Panc1 (cell line): ENCODE measurements at regions not wholly inside any gene's neighbourhood (a gene's known extent, or its start where the extent isn't known, plus 50 kb on each side); places are given as distances from the start of the nearest gene placed in this dataset.

ENCODE experiments used
- ATAC-seq: fragments of 200-7000 bp; cut with Tn5 transposase; 2 replicates; pipeline ENCODE4 v1.9.1; 2020; ENCODE audit warnings: mild to moderate bottlenecking, moderate library complexity
- BruUV-seq: library from RNA; stranded (reverse); fragments of 400-500 nt; replicated peaks from 2 replicates; lab custom pipeline; 2021; lab: Mats Ljungman, UMichigan
- CTCF ChIA-PET: fragments of 300-600 bp; sonication (Branson Sonifier 250); formaldehyde crosslinking; loops from one replicate; lab custom pipeline; 2022; ENCODE audit warnings: antibody characterized with exemption; lab: Charles Lee
- POLR2A ChIA-PET: fragments of 300-600 bp; sonication (Branson Sonifier 250); formaldehyde crosslinking; loops from one replicate; lab custom pipeline; 2022; ENCODE audit warnings: antibody characterized with exemption; lab: Charles Lee
- DNase-seq: peaks from one replicate; pipeline ENCODE4 v3.0.0-alpha.2; 2010; ENCODE audit warnings: low read depth, low spot score
- H3K27ac ChIP-seq: 2 replicates; pipeline ENCODE4 v1.5.1; 2011; ENCODE audit warnings: mild to moderate bottlenecking, low read length, inconsistent platforms
- H3K27me3 ChIP-seq: fragments of 200-500 bp; sonication (Bioruptor generic); 2 replicates; pipeline ENCODE4 v1.6.0; 2014; ENCODE audit warnings: low read length, inconsistent platforms; ENCODE audit not compliant: control insufficient read depth, insufficient read depth
- H3K36me3 ChIP-seq: fragments of 200-500 bp; sonication (Bioruptor generic); 2 replicates; pipeline ENCODE4 v1.5.1; 2014; ENCODE audit warnings: inconsistent platforms, mild to moderate bottlenecking, low read length, moderate library complexity; ENCODE audit not compliant: control insufficient read depth, insufficient read depth
- H3K4me1 ChIP-seq: 2 replicates; pipeline ENCODE4 v1.5.1; 2011; ENCODE audit warnings: inconsistent platforms, mild to moderate bottlenecking, low read length, moderate library complexity; ENCODE audit not compliant: control insufficient read depth, insufficient read depth
- H3K4me3 ChIP-seq, 2 experiments: 2 replicates each; pipeline ENCODE4 v1.5.1; 2011 to 2012; ENCODE audit warnings: low read depth in 2 of 2, low read length in 2 of 2, mild to moderate bottlenecking in 2 of 2, inconsistent platforms in 1 of 2, moderate library complexity in 1 of 2
- H3K9me3 ChIP-seq: fragments of 200-500 bp; sonication (Bioruptor generic); 2 replicates; pipeline ENCODE4 v1.5.1; 2014; ENCODE audit warnings: low read depth, mild to moderate bottlenecking, inconsistent platforms, low read length, moderate library complexity; ENCODE audit not compliant: control insufficient read depth, insufficient read depth
- POLR2AphosphoS5 ChIP-seq: IDR thresholded peaks from 2 replicates; pipeline ENCODE4 v1.6.1; 2012; ENCODE audit warnings: mild to moderate bottlenecking, low read depth, low read length, moderate library complexity
- SIN3A ChIP-seq: IDR thresholded peaks from 2 replicates; pipeline ENCODE4 v1.6.1; 2012; ENCODE audit warnings: low read depth, mild to moderate bottlenecking, low read length, moderate library complexity, borderline replicate concordance; ENCODE audit not compliant: insufficient read depth
- TCF7L2 ChIP-seq: IDR thresholded peaks from 2 replicates; pipeline ENCODE4 v1.6.1; 2011; ENCODE audit warnings: mild to moderate bottlenecking, low read depth, low read length, inconsistent platforms
- in situ Hi-C: cut with HindIII; loops from 2 replicates; pipeline ENCODE4 v1.10.0; 2016; ENCODE audit warnings: low sequenced_read_pairs, low pct_unique_long_range_greater_than_20kb
- intact Hi-C: fragments of 100-400 bp; cut with micrococcal nuclease; formaldehyde crosslinking; loops from one replicate; pipeline ENCODE4 v1.10.0; 2022; ENCODE audit not compliant: unreplicated experiment
- TF ChIP-seq, protein P1 (sequence below): fragments of 450-650 bp; IDR thresholded peaks from 2 replicates; pipeline ENCODE4 v1.5.1; 2017; ENCODE audit warnings: mild to moderate bottlenecking
- TF ChIP-seq, protein P2 (sequence below), 2 experiments: IDR thresholded peaks; 2 replicates each; pipeline ENCODE4 v1.6.1; 2011 to 2012; ENCODE audit warnings: low read depth in 2 of 2, control low read depth in 1 of 2, low read length in 1 of 2, mild to moderate bottlenecking in 1 of 2, moderate library complexity in 1 of 2; ENCODE audit not compliant: insufficient read depth in 1 of 2

DNA sequence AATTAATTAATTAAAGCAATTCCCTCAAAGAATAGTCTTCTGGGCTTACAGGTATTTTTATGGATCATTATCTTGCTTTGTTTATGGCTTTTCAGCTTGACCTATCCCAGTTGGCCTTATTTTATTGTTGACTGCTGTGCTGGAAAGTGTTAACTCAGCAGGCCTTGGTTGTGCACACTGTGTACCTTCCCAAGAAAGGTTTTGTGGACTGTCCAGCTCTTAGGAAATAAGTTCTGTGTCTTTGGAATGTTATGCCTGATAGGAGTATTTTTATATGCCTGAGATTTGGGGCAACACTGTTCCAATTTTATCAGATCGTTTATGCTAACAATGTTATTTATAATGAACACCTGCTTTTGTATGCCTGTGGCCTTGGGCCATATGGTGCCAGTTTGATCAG is 671.9 kb upstream of the ZNF804A start:
- no peaks in the 10 kb centered on the region for H3K36me3 ChIP-seq
- POLR2A ChIA-PET, result no interaction called here
- BruUV-seq, result no TSS peak
- H3K4me3 ChIP-seq, result no peak overlapping the region
- ATAC-seq (no peak), DNase-seq (no peak)
- no peaks in the 10 kb centered on the region for H3K4me1 ChIP-seq
- H3K27me3 ChIP-seq, result no peaks in the 10 kb centered on the region
- in situ Hi-C loops (no loop called here), intact Hi-C loops (no loop called here)
- TF ChIP-seq POLR2AphosphoS5, result no peak
- TF ChIP-seq SIN3A, result no peak
- TF ChIP-seq, protein P1, sequence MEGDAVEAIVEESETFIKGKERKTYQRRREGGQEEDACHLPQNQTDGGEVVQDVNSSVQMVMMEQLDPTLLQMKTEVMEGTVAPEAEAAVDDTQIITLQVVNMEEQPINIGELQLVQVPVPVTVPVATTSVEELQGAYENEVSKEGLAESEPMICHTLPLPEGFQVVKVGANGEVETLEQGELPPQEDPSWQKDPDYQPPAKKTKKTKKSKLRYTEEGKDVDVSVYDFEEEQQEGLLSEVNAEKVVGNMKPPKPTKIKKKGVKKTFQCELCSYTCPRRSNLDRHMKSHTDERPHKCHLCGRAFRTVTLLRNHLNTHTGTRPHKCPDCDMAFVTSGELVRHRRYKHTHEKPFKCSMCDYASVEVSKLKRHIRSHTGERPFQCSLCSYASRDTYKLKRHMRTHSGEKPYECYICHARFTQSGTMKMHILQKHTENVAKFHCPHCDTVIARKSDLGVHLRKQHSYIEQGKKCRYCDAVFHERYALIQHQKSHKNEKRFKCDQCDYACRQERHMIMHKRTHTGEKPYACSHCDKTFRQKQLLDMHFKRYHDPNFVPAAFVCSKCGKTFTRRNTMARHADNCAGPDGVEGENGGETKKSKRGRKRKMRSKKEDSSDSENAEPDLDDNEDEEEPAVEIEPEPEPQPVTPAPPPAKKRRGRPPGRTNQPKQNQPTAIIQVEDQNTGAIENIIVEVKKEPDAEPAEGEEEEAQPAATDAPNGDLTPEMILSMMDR, result no peak
- no peak for TF ChIP-seq TCF7L2
- TF ChIP-seq, protein P2, sequence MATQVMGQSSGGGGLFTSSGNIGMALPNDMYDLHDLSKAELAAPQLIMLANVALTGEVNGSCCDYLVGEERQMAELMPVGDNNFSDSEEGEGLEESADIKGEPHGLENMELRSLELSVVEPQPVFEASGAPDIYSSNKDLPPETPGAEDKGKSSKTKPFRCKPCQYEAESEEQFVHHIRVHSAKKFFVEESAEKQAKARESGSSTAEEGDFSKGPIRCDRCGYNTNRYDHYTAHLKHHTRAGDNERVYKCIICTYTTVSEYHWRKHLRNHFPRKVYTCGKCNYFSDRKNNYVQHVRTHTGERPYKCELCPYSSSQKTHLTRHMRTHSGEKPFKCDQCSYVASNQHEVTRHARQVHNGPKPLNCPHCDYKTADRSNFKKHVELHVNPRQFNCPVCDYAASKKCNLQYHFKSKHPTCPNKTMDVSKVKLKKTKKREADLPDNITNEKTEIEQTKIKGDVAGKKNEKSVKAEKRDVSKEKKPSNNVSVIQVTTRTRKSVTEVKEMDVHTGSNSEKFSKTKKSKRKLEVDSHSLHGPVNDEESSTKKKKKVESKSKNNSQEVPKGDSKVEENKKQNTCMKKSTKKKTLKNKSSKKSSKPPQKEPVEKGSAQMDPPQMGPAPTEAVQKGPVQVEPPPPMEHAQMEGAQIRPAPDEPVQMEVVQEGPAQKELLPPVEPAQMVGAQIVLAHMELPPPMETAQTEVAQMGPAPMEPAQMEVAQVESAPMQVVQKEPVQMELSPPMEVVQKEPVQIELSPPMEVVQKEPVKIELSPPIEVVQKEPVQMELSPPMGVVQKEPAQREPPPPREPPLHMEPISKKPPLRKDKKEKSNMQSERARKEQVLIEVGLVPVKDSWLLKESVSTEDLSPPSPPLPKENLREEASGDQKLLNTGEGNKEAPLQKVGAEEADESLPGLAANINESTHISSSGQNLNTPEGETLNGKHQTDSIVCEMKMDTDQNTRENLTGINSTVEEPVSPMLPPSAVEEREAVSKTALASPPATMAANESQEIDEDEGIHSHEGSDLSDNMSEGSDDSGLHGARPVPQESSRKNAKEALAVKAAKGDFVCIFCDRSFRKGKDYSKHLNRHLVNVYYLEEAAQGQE (IDR thresholded peaks at IDR 0.05; ENCODE audit: insufficient read depth in 1 of 2, low read depth in 2 of 2, low read length in 1 of 2), result no peak
- CTCF ChIA-PET, result no interaction called here
- H3K9me3 ChIP-seq, result no peaks in the 10 kb centered on the region
- H3K27ac ChIP-seq, result no peak overlapping the region

DNA sequence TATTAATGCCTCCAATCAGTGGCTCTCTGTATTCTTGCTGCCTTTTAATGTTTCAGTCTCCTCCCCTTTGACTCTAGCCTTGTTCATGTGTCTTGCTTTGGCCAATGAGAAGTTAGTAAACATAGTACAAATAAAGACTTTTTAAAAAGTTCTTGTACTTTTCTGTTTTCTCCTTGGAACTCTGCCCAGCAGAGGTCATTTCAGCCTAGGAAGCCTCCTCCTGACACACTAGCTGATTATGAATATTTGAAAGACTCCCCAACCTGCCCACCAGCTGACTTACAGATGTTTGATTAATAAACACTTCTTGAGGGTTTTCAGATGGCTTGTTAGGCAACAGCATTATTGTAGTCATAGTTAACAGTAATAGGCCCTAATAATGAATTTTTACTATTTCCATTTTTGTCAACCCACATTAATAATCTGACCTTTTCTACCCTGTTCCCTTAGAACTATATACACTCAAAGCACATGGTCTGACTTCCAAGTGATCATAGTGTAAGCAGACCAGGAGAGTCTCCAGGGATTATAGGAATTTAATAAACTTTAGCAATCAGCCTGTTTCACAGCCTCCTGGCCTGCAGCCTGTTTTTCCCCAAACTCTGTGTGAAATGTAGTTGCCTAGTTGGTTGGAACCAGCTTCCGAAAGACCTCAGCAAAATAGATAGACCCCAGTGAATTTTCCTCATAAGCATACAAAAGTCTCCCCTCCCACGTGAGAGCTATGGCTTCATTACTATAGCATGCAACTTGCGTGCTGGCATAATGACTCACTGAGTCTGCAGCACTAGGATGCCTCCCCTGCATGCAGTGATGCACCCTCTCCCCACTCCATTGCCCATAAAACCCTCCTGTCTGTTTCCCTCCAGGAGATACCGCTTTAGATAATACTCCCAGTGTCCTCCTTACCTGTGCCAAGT is 670.7 kb upstream of the ZNF804A start:
- CTCF ChIA-PET, result no interaction called here

More for the DNA sequence above, 670.7 kb upstream of the ZNF804A start:
- no peak for ATAC-seq
- no peak for DNase-seq
- H3K4me1 ChIP-seq, result no peaks in the 10 kb centered on the region
- TF ChIP-seq POLR2AphosphoS5, result no peak
- TF ChIP-seq TCF7L2, result no peak
- TF ChIP-seq SIN3A, result no peak
- TF ChIP-seq, protein P1, result no peak
- TF ChIP-seq, protein P2 (IDR thresholded peaks at IDR 0.05; ENCODE audit: insufficient read depth in 1 of 2, low read depth in 2 of 2, low read length in 1 of 2), result no peak
- BruUV-seq, result no TSS peak
- intact Hi-C loops, result no loop called here
- H3K27ac ChIP-seq, result no peak overlapping the region
- no peaks in the 10 kb centered on the region for H3K9me3 ChIP-seq
- no peak overlapping the region for H3K4me3 ChIP-seq
- in situ Hi-C loops, result no loop called here
- H3K36me3 ChIP-seq, result no peaks in the 10 kb centered on the region
- POLR2A ChIA-PET, result no interaction called here
- no peaks in the 10 kb centered on the region for H3K27me3 ChIP-seq
